ENCODE measurements at regions not wholly inside any gene's neighbourhood (a gene's known extent, or its start where the extent isn't known, plus 50 kb on each side); places are given as distances from the start of the nearest gene placed in this dataset.

DNA sequence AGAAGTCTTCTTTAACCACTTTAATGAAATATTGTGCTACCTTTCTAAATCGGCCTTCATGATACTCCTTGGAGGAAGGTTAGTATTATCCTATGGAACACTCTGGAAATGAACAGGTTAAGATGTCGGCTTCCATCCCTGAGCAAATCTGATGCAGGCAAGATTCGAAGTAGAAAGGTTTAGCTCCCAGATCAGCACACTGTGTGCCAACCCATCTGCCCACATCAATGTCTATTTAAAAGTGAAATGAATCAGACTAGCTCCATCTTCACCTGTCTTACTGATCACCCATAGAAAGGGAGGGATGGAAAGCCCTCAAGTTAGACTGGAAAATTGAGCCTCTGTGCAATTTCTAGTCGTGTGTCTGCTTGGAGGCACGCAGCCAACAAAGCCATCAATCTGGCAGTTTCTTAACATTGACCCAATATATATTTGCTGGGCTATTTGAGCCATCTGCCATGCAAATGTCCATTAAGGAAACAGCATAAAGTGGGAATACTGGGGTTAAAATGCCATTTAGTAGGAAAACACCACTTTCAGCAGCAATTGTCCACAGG lies 506.1 kb downstream of the RMST start:
- TF ChIP-seq CTCF (IDR thresholded peaks at IDR 0.05) (no peak), POLR2A (IDR thresholded peaks at IDR 0.05) (no peak)

Data from Peyer's patch (tissue), 4 donors.